GM12874 (cell line): ENCODE measurements at regions not wholly inside any gene's neighbourhood (a gene's known extent, or its start where the extent isn't known, plus 50 kb on each side); places are given as distances from the start of the nearest gene placed in this dataset.

Source experiments
- TF ChIP-seq, protein P1 (sequence below): IDR thresholded peaks from 2 replicates; pipeline ENCODE4 v1.5.1; 2011; ENCODE audit warnings: low read depth, mild to moderate bottlenecking, control low read depth, low read length, moderate library complexity; ENCODE audit not compliant: insufficient read depth

DNA sequence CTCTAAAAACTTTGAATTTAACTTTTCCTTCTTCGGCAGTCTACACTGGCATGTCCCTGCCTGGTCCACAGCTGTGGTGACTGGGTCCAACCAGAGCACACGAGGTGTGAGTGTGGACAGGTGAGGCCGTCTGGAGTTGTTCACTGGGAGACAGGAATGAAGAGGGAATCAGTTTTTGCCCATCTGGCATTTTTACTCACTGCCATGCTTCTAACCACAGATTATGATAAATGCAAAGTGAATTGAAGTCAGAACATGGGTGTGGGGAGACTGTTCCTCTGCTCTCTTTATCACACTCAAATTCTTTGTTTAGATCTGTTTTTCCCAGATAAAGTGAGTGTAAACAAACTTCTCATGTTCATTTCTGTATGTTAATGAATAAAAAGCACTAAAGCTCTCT, 54.7 kb upstream of the PIEZO2 start:
- TF ChIP-seq, protein P1, sequence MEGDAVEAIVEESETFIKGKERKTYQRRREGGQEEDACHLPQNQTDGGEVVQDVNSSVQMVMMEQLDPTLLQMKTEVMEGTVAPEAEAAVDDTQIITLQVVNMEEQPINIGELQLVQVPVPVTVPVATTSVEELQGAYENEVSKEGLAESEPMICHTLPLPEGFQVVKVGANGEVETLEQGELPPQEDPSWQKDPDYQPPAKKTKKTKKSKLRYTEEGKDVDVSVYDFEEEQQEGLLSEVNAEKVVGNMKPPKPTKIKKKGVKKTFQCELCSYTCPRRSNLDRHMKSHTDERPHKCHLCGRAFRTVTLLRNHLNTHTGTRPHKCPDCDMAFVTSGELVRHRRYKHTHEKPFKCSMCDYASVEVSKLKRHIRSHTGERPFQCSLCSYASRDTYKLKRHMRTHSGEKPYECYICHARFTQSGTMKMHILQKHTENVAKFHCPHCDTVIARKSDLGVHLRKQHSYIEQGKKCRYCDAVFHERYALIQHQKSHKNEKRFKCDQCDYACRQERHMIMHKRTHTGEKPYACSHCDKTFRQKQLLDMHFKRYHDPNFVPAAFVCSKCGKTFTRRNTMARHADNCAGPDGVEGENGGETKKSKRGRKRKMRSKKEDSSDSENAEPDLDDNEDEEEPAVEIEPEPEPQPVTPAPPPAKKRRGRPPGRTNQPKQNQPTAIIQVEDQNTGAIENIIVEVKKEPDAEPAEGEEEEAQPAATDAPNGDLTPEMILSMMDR, result no peak

DNA sequence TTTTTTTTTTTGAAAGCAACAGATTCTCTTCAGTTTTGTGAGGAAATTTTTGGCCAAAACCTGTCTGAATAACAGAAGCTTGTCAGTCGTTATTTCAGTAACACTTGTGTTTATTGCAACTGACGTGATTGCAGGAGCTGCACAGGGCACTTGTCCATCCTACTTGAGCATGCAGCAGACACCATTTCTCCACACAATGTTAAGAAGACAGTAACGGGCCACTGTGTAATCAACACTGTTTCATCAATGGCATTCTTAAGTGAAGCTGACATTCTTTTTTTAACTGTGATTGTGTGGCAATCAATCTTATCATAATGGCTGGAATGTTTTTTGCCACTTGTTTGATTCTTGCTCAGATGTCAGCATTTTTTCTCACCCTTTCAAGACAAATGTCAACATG, 50.1 kb upstream of the PIEZO2 start:
- TF ChIP-seq, protein P1, result no peak
